Neural progenitor cell (in vitro differentiated cells): ENCODE measurements at regions not wholly inside any gene's neighbourhood (a gene's known extent, or its start where the extent isn't known, plus 50 kb on each side); places are given as distances from the start of the nearest gene placed in this dataset.
A peak's percentile ranks its signal among the peaks of the same experiment; 100 is the strongest.

ENCODE experiments used
- DNase-seq: peaks from one replicate; pipeline ENCODE4 v3.0.0-alpha.2; 2016; ENCODE audit warnings: low spot score
- H2AFZ ChIP-seq: fragments of 200-600 bp; sonication (generic); replicated peaks from 2 replicates; pipeline ENCODE4 v1.6.1; 2016; ENCODE audit warnings: antibody characterized with exemption
- H3F3A ChIP-seq: fragments of 200-600 bp; sonication (generic); 2 replicates; pipeline ENCODE4 v1.6.1; 2016; ENCODE audit warnings: antibody characterized with exemption, low read depth
- H3K27ac ChIP-seq: fragments of 200-600 bp; sonication (generic); 2 replicates; pipeline ENCODE4 v1.5.1; 2016; ENCODE audit warnings: mild to moderate bottlenecking
- H3K27me3 ChIP-seq: fragments of 200-600 bp; sonication (generic); 2 replicates; pipeline ENCODE4 v1.6.1; 2016; ENCODE audit warnings: mild to moderate bottlenecking, moderate library complexity
- H3K36me3 ChIP-seq: fragments of 200-600 bp; sonication (generic); 2 replicates; pipeline ENCODE4 v1.5.1; 2016
- H3K4me1 ChIP-seq: fragments of 200-600 bp; sonication (generic); 2 replicates; pipeline ENCODE4 v1.6.1; 2016; ENCODE audit warnings: mixed run types
- H3K4me2 ChIP-seq: fragments of 200-600 bp; sonication (generic); 2 replicates; pipeline ENCODE4 v1.6.1; 2016
- H3K4me3 ChIP-seq: fragments of 200-600 bp; sonication (generic); 2 replicates; pipeline ENCODE4 v1.5.1; 2016
- H3K79me2 ChIP-seq: fragments of 200-600 bp; sonication (generic); 2 replicates; pipeline ENCODE4 v1.6.1; 2016; ENCODE audit warnings: low read depth
- H3K9ac ChIP-seq: fragments of 200-600 bp; sonication (generic); 2 replicates; pipeline ENCODE4 v1.6.1; 2016
- H3K9me3 ChIP-seq: fragments of 200-600 bp; sonication (generic); 2 replicates; pipeline ENCODE4 v1.5.1; 2016; ENCODE audit warnings: low read depth
- H4K20me1 ChIP-seq: fragments of 200-600 bp; sonication (generic); 2 replicates; pipeline ENCODE4 v1.6.1; 2016; ENCODE audit warnings: low read depth
- H3K27ac Mint-ChIP-seq: 3 replicates; pipeline ENCODE4 v1.8.0; 2021; ENCODE audit warnings: mixed read lengths
- H3K27me3 Mint-ChIP-seq: 2 replicates; pipeline ENCODE4 v1.8.0; 2022; ENCODE audit warnings: low read depth, mild to moderate bottlenecking, inconsistent platforms, moderate library complexity, mixed read lengths; ENCODE audit not compliant: insufficient read depth
- H3K36me3 Mint-ChIP-seq: 3 replicates; pipeline ENCODE4 v1.8.0; 2021; ENCODE audit warnings: mixed read lengths
- H3K4me1 Mint-ChIP-seq: 3 replicates; pipeline ENCODE4 v1.8.0; 2021; ENCODE audit warnings: mixed read lengths
- H3K4me3 Mint-ChIP-seq: 3 replicates; pipeline ENCODE4 v1.8.0; 2021; ENCODE audit warnings: mild to moderate bottlenecking, moderate library complexity, mixed read lengths
- H3K9me3 Mint-ChIP-seq: 3 replicates; pipeline ENCODE4 v1.8.0; 2020; ENCODE audit warnings: mixed read lengths
- EZH2 ChIP-seq: fragments of 200-600 bp; sonication (generic); IDR thresholded peaks from 2 replicates; pipeline ENCODE4 v1.6.1; 2017; ENCODE audit warnings: antibody characterized with exemption, mild to moderate bottlenecking, moderate library complexity
- EZH2phosphoT487 ChIP-seq: fragments of 200-600 bp; sonication (generic); IDR thresholded peaks from 2 replicates; pipeline ENCODE4 v1.6.1; 2017; ENCODE audit warnings: antibody characterized with exemption
- TF ChIP-seq, protein P1 (sequence below): fragments of 200-600 bp; sonication (generic); IDR thresholded peaks from 2 replicates; pipeline ENCODE4 v1.5.1; 2017; ENCODE audit warnings: antibody characterized with exemption, mild to moderate bottlenecking

DNA sequence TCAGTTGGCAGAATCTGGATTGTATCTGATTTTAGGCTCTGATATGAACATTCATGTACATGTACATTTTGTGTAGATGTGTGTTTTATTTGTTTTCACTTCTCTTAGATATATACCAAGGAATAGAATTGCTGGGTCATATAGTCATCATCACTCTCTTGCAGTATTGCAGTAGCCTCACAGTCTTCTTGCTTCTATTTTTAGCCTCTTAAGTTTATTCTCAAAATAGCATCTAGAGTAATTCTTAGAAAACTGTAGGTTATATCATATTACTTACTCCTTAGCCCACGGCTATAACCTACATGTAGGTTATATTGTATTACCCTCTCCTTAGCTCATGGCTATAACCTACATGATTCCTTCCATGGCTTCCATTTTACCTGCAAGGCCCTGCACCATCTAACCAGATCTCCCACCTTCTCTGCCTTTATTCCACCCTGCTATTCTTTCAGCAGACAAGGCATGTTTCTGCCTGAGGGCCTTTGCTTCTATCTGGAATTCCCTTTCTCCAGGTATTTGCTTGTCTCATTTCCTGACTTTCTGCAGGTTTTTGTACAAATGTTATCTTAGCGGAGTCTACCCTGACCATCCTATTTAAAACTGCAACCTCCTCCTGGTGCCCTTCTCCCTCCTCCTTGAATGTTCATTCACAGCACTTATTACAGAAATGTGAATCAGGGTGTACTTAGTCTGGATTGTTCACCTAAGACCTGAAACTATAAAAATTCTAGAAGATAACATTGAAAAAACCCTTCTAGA, 109.0 kb upstream of the ETV3 start:
- no peaks in the 10 kb centered on the region for H3K4me1 Mint-ChIP-seq
- H3K9me3 ChIP-seq = no peaks in the 10 kb centered on the region
- TF ChIP-seq EZH2 (no peak), EZH2phosphoT487 (no peak)
- TF ChIP-seq, protein P1, sequence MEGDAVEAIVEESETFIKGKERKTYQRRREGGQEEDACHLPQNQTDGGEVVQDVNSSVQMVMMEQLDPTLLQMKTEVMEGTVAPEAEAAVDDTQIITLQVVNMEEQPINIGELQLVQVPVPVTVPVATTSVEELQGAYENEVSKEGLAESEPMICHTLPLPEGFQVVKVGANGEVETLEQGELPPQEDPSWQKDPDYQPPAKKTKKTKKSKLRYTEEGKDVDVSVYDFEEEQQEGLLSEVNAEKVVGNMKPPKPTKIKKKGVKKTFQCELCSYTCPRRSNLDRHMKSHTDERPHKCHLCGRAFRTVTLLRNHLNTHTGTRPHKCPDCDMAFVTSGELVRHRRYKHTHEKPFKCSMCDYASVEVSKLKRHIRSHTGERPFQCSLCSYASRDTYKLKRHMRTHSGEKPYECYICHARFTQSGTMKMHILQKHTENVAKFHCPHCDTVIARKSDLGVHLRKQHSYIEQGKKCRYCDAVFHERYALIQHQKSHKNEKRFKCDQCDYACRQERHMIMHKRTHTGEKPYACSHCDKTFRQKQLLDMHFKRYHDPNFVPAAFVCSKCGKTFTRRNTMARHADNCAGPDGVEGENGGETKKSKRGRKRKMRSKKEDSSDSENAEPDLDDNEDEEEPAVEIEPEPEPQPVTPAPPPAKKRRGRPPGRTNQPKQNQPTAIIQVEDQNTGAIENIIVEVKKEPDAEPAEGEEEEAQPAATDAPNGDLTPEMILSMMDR = no peak

DNA sequence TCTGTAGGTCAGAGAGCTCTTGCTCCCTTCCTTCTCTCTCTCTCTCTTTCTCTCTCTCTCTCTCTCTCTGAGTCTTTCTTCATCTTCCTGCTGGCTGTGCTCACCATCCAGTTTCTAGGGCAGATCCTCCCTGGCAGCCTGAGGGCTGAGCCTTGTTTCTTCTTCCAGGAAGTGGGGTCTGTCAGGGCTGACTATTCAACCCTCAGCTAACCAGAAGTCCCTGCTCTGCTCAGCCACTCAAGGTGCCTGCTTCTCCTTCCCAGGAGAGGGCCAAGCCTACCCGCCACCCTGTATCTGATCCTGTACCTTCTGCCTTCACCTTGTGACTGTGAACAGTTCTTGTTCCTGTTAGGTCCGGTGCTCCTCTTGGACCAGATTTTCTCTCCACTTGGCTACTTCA, 107.6 kb upstream of the ETV3 start:
- Histone ChIP-seq H3K27ac (no peak overlapping the region), H3K9me3 (no peaks in the 10 kb centered on the region), H3K79me2 (no peaks in the 10 kb centered on the region), H3K9ac (no peak overlapping the region), H4K20me1 (no peaks in the 10 kb centered on the region), H3K4me2 (no peak overlapping the region), H3K27me3 (no peaks in the 10 kb centered on the region), H3K36me3 (no peaks in the 10 kb centered on the region), H2AFZ (no peak overlapping the region), H3K4me1 (no peaks in the 10 kb centered on the region), H3F3A (no peaks in the 10 kb centered on the region), H3K4me3 (no peak overlapping the region)
- DNase-seq = no peak
- Mint-ChIP-seq H3K9me3 (no peaks in the 10 kb centered on the region), H3K4me1 (no peaks in the 10 kb centered on the region), H3K27me3 (peaks cover 2% of the 10 kb centered on the region), H3K4me3 (no peak overlapping the region), H3K36me3 (no peaks in the 10 kb centered on the region), H3K27ac (no peak overlapping the region)
- no peak for TF ChIP-seq EZH2
- TF ChIP-seq, protein P1 = no peak
- TF ChIP-seq EZH2phosphoT487 = no peak

More for the DNA sequence above, 109.0 kb upstream of the ETV3 start:
- DNase-seq = no peak
- Mint-ChIP-seq H3K9me3 (no peaks in the 10 kb centered on the region), H3K27ac (no peak overlapping the region), H3K36me3 (no peaks in the 10 kb centered on the region), H3K27me3 (peaks cover 2% of the 10 kb centered on the region), H3K4me3 (no peak overlapping the region)
- Histone ChIP-seq H2AFZ (no peak overlapping the region), H3K27ac (no peak overlapping the region), H3K9ac (no peak overlapping the region), H3K27me3 (no peaks in the 10 kb centered on the region), H4K20me1 (no peaks in the 10 kb centered on the region), H3K36me3 (no peaks in the 10 kb centered on the region), H3K4me1 (no peaks in the 10 kb centered on the region), H3K4me2 (no peak overlapping the region), H3F3A (no peaks in the 10 kb centered on the region), H3K4me3 (no peak overlapping the region), H3K79me2 (no peaks in the 10 kb centered on the region)

DNA sequence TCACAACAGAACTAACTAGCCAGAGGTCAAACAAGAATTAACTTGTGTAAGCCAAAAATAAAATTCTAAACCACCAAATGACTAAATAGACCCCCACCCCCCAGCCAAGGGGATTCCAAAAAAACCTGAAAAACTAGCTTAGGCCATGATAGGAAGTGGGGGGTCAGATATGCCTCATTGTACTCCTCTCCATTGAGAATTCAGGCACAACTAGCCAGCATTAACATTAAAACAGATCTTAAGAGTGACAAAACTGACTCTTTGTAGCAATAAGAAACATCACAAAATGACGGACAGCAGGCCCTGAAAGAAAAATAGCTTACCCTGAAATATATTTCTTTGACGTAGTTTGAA, 103.0 kb upstream of the ETV3 start:
- DNase-seq = no peak
- no peak overlapping the region for H3K9ac ChIP-seq
- H3K4me1 ChIP-seq = peaks cover 5% of the 10 kb centered on the region
- Mint-ChIP-seq H3K27me3 (peaks cover 2% of the 10 kb centered on the region), H3K4me1 (no peaks in the 10 kb centered on the region), H3K4me3 (no peak overlapping the region), H3K9me3 (no peaks in the 10 kb centered on the region), H3K27ac (no peak overlapping the region), H3K36me3 (no peaks in the 10 kb centered on the region)
- H3K79me2 ChIP-seq = no peaks in the 10 kb centered on the region
- no peaks in the 10 kb centered on the region for H4K20me1 ChIP-seq
- H3K4me2 ChIP-seq = no peak overlapping the region
- no peaks in the 10 kb centered on the region for H3F3A ChIP-seq
- H3K27me3 ChIP-seq = no peaks in the 10 kb centered on the region
- no peak overlapping the region for H3K4me3 ChIP-seq
- peak overlapping the region; percentile 57 for H2AFZ ChIP-seq
- no peak overlapping the region for H3K27ac ChIP-seq
- no peak for TF ChIP-seq EZH2phosphoT487
- no peak for TF ChIP-seq EZH2
- TF ChIP-seq, protein P1 = no peak
- no peaks in the 10 kb centered on the region for H3K36me3 ChIP-seq
- H3K9me3 ChIP-seq = no peaks in the 10 kb centered on the region
